A549 (cell line): ENCODE measurements at regions not wholly inside any gene's neighbourhood (a gene's known extent, or its start where the extent isn't known, plus 50 kb on each side); places are given as distances from the start of the nearest gene placed in this dataset.

Experiments used
- ATAC-seq, 2 experiments: fragments of 200-7000 bp in 1 of 2; fragments of >200 bp in 1 of 2; cut with Nextera tagmentation in 1 of 2; cut with Tn5 transposase in 1 of 2; 3 replicates each; pipeline versions ENCODE4 v1.8.0 to v1.9.1; 2018 to 2020; ENCODE audit warnings: mild to moderate bottlenecking in 1 of 2, moderate library complexity in 1 of 2
- CTCF ChIA-PET: fragments of 300-600 bp; sonication (Branson Sonifier 250); formaldehyde crosslinking; extraction: SDS; loops from one replicate; lab custom pipeline; 2021; ENCODE audit warnings: antibody characterized with exemption, inconsistent platforms; lab: Yijun Ruan, JAX
- POLR2A ChIA-PET: fragments of 350-600 bp; formaldehyde crosslinking; extraction: SDS; loops from one replicate; lab custom pipeline; 2021; ENCODE audit warnings: antibody characterized with exemption, inconsistent platforms; lab: Yijun Ruan, JAX
- DNase-seq, 2 experiments: peaks; one replicate each; pipeline versions ENCODE4 v3.0.0 to v3.0.0-alpha.2; 2011 to 2016; ENCODE audit warnings: low read depth in 1 of 2, low spot score in 1 of 2
- FAIRE-seq: peaks from 2 replicates; lab custom pipeline; 2011; peaks lifted over from hg19 to GRCh38; lab: Jason Lieb, UNC
- H3K27ac ChIP-seq, 2 experiments: fragments of >200 bp; sonication (Bioruptor Twin); formaldehyde crosslinking; 3 replicates each; pipeline ENCODE4 v1.5.1; 2016 to 2017
- H3K4me1 ChIP-seq: fragments of >200 bp; sonication (Bioruptor Twin); formaldehyde crosslinking; 3 replicates; pipeline ENCODE4 v1.6.1; 2016
- H3K4me2 ChIP-seq: fragments of >200 bp; sonication (Bioruptor Twin); formaldehyde crosslinking; 3 replicates; pipeline ENCODE4 v1.6.1; 2016
- H3K4me3 ChIP-seq: fragments of >200 bp; sonication (Bioruptor Twin); formaldehyde crosslinking; 3 replicates; pipeline ENCODE4 v1.5.1; 2016
- H3K9me3 ChIP-seq: fragments of >200 bp; sonication (Bioruptor Twin); formaldehyde crosslinking; 3 replicates; pipeline ENCODE4 v1.6.1; 2016
- CBX2 ChIP-seq: fragments of 200-600 bp; sonication (generic); IDR thresholded peaks from 2 replicates; pipeline ENCODE4 v1.6.1; 2016; ENCODE audit warnings: low read depth, mild to moderate bottlenecking, borderline replicate concordance
- CBX8 ChIP-seq: fragments of 200-600 bp; sonication (generic); IDR thresholded peaks from 2 replicates; pipeline ENCODE4 v1.6.1; 2016
- EP300 ChIP-seq, 2 experiments: fragments of >200 bp; sonication (Bioruptor Twin); formaldehyde crosslinking; IDR thresholded peaks; 2 replicates in 1 of 2; 3 replicates in 1 of 2; pipeline ENCODE4 v1.6.1; 2016 to 2017
- FOSL2 ChIP-seq, 2 experiments: fragments of 450-650 bp in 1 of 2; fragments of >200 bp in 1 of 2; sonication (Bioruptor Twin) in 1 of 2; formaldehyde crosslinking; IDR thresholded peaks; 2 replicates each; pipeline versions ENCODE4 v1.5.0 to v1.6.1; 2016 to 2020; ENCODE audit warnings: mild to moderate bottlenecking in 1 of 2, moderate library complexity in 1 of 2
- GATA3 ChIP-seq: IDR thresholded peaks from 2 replicates; pipeline ENCODE4 v1.6.1; 2012; ENCODE audit warnings: borderline replicate concordance
- HDAC2 ChIP-seq: fragments of 200-600 bp; sonication (generic); IDR thresholded peaks from 2 replicates; pipeline ENCODE4 v1.6.1; 2016
- HEYL ChIP-seq: fragments of 250-450 bp; sonication (Bioruptor Pico); IDR thresholded peaks from 2 replicates; pipeline ENCODE4 v1.8.0; 2021; ENCODE audit warnings: mild to moderate bottlenecking, moderate library complexity
- HOXA7 ChIP-seq: fragments of 250-450 bp; sonication (Bioruptor Pico); IDR thresholded peaks from 2 replicates; pipeline ENCODE4 v1.5.0; 2020; ENCODE audit warnings: mild to moderate bottlenecking, moderate library complexity
- HOXB13 ChIP-seq: fragments of 250-450 bp; sonication (Bioruptor Pico); IDR thresholded peaks from 2 replicates; pipeline ENCODE4 v1.5.0; 2020; ENCODE audit warnings: low read depth, mild to moderate bottlenecking, moderate library complexity
- HOXB5 ChIP-seq: fragments of 250-450 bp; sonication (Bioruptor Pico); IDR thresholded peaks from 2 replicates; pipeline ENCODE4 v1.5.0; 2020; ENCODE audit warnings: mild to moderate bottlenecking, moderate library complexity
- JUN ChIP-seq, 2 experiments: fragments of >200 bp; sonication (Bioruptor Twin); formaldehyde crosslinking; IDR thresholded peaks; 2 replicates in 1 of 2; 3 replicates in 1 of 2; pipeline ENCODE4 v1.6.1; 2016 to 2017
- JUNB ChIP-seq: fragments of >200 bp; sonication (Bioruptor Twin); formaldehyde crosslinking; IDR thresholded peaks from 2 replicates; pipeline ENCODE4 v1.6.1; 2016
- KDM5A ChIP-seq: fragments of 200-600 bp; sonication (generic); IDR thresholded peaks from 2 replicates; pipeline ENCODE4 v1.6.1; 2016; ENCODE audit warnings: antibody characterized with exemption, mild to moderate bottlenecking
- MYC ChIP-seq: IDR thresholded peaks from 2 replicates; pipeline ENCODE4 v1.6.1; 2012; ENCODE audit warnings: mild to moderate bottlenecking, inconsistent platforms, low read length, improper control_type of control experiment, borderline replicate concordance
- NFE2L2 ChIP-seq: fragments of 150-350 bp; conservative IDR thresholded peaks from 2 replicates; pipeline ENCODE4 v1.6.1; 2014; ENCODE audit warnings: low read length
- POLR2A ChIP-seq: IDR thresholded peaks from 2 replicates; pipeline ENCODE4 v1.6.1; 2012; ENCODE audit warnings: mild to moderate bottlenecking, low read length
- RARB ChIP-seq: fragments of 250-450 bp; sonication (Bioruptor Pico); IDR thresholded peaks from 2 replicates; pipeline ENCODE4 v1.8.0; 2021; ENCODE audit warnings: mild to moderate bottlenecking, moderate library complexity
- RCOR1 ChIP-seq: fragments of 150-350 bp; IDR thresholded peaks from 2 replicates; pipeline ENCODE4 v1.6.1; 2014; ENCODE audit warnings: antibody characterized with exemption, low read length, low read depth
- SMC3 ChIP-seq: fragments of >200 bp; sonication (Bioruptor Twin); formaldehyde crosslinking; IDR thresholded peaks from 3 replicates; pipeline ENCODE4 v1.6.1; 2018; ENCODE audit warnings: inconsistent platforms
- TP53 ChIP-seq: fragments of 250-450 bp; sonication (Bioruptor Pico); IDR thresholded peaks from 2 replicates; pipeline ENCODE4 v1.5.0; 2021; ENCODE audit warnings: mild to moderate bottlenecking, moderate library complexity
- ZNF302 ChIP-seq: fragments of 250-450 bp; sonication (Bioruptor Pico); IDR thresholded peaks from 2 replicates; pipeline ENCODE4 v1.9.0; 2021; ENCODE audit warnings: inconsistent platforms, mild to moderate bottlenecking, moderate library complexity
- ZSCAN20 ChIP-seq: fragments of 250-450 bp; sonication (Bioruptor Pico); IDR thresholded peaks from 2 replicates; pipeline ENCODE4 v1.8.0; 2022; ENCODE audit warnings: mild to moderate bottlenecking, moderate library complexity
- WGBS: methylation state at CpG from one replicate; pipeline ENCODE4 v1.1.6; 2017; ENCODE audit errors: missing lambda C conversion rate; 5-methylcytosine and 5-hydroxymethylcytosine counted together
- TF ChIP-seq, protein P1 (sequence below): fragments of 450-650 bp; IDR thresholded peaks from 2 replicates; pipeline ENCODE4 v1.6.1; 2014; ENCODE audit warnings: antibody characterized with exemption
- TF ChIP-seq, protein P2 (sequence below): fragments of >200 bp; sonication (Bioruptor Twin); formaldehyde crosslinking; IDR thresholded peaks from 3 replicates; pipeline ENCODE4 v1.5.1; 2016
- TF ChIP-seq, protein P3 (sequence below): IDR thresholded peaks from 2 replicates; pipeline ENCODE4 v1.6.1; 2012
- TF ChIP-seq, protein P4 (sequence below): IDR thresholded peaks from 2 replicates; pipeline ENCODE4 v1.6.1; 2012
- TF ChIP-seq, protein P5 (sequence below): fragments of >200 bp; sonication (Bioruptor Twin); formaldehyde crosslinking; IDR thresholded peaks from 3 replicates; pipeline ENCODE4 v1.6.1; 2016
- TF ChIP-seq, protein P6 (sequence below): IDR thresholded peaks from 2 replicates; pipeline ENCODE4 v1.6.1; 2012; ENCODE audit warnings: low read depth, borderline replicate concordance

DNA sequence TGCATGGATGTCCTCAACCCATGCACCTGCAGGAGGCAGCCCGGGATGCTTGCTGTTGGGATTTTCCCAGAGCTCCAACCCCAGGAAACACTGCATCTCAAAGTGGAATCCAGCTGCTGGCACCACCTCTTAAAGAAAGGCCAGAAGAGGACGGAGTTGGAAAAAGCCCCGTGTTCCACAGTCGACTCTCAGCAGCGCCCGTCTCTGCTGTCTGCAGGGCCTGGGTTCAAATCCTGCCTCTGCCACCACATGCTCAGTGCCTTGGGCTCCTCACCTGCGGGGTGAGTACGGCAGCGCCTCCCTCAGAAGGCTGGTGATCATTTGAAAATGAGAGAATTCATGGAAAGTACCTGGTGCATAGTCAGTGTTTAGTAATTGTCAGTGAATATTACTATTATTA is 65.6 kb upstream of the ZNF716 start:
- H3K4me3 ChIP-seq: no peak overlapping the region
- CTCF ChIA-PET: no interaction called here
- POLR2A ChIA-PET: no interaction called here
- DNase-seq (no peak), FAIRE-seq (no peak), ATAC-seq (no peak)
- H3K9me3 ChIP-seq: peaks cover 2% of the 10 kb centered on the region; the same call in 2 of the 3 replicates
- no peaks in the 10 kb centered on the region for H3K4me1 ChIP-seq
- 28% methylated on average over 9 of the region's 9 CpGs for WGBS
- H3K27ac ChIP-seq: no peak overlapping the region
- no peak overlapping the region for H3K4me2 ChIP-seq
- TF ChIP-seq, protein P1, sequence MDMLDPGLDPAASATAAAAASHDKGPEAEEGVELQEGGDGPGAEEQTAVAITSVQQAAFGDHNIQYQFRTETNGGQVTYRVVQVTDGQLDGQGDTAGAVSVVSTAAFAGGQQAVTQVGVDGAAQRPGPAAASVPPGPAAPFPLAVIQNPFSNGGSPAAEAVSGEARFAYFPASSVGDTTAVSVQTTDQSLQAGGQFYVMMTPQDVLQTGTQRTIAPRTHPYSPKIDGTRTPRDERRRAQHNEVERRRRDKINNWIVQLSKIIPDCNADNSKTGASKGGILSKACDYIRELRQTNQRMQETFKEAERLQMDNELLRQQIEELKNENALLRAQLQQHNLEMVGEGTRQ: no peak
- TF ChIP-seq POLR2A (no peak), HOXB13 (CRISPR knock-in tag) (no peak), RCOR1 (no peak), HOXB5 (CRISPR knock-in tag) (no peak)
- TF ChIP-seq, protein P2, sequence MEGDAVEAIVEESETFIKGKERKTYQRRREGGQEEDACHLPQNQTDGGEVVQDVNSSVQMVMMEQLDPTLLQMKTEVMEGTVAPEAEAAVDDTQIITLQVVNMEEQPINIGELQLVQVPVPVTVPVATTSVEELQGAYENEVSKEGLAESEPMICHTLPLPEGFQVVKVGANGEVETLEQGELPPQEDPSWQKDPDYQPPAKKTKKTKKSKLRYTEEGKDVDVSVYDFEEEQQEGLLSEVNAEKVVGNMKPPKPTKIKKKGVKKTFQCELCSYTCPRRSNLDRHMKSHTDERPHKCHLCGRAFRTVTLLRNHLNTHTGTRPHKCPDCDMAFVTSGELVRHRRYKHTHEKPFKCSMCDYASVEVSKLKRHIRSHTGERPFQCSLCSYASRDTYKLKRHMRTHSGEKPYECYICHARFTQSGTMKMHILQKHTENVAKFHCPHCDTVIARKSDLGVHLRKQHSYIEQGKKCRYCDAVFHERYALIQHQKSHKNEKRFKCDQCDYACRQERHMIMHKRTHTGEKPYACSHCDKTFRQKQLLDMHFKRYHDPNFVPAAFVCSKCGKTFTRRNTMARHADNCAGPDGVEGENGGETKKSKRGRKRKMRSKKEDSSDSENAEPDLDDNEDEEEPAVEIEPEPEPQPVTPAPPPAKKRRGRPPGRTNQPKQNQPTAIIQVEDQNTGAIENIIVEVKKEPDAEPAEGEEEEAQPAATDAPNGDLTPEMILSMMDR: no peak

DNA sequence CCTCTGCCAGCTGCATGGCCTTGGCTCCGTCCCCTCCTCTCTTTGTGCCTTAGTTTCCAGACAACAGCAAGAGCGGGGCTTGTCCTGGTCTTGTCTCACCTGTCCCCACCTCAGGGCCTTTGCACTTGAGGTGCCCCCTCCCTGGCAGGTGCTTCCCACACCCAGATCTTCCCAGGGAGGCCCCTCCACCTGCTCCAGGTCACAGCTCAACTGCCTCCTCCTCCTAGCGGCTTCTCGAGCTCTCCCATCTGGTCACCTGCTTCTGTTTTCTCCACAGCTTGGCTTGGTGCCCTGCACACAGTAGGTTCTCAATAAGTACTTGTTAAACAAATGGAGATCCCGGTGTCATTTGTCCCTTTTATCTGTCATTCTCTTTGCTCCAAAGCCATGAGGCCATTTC is 64.3 kb upstream of the ZNF716 start:
- WGBS: 31% methylated on average over 5 of the region's 5 CpGs
- Histone ChIP-seq H3K4me3 (no peak overlapping the region), H3K4me2 (no peak overlapping the region), H3K27ac (no peak overlapping the region), H3K4me1 (no peaks in the 10 kb centered on the region), H3K9me3 (peaks cover 5% of the 10 kb centered on the region; the same call in 2 of the 3 replicates)
- ATAC-seq: no peak
- ChIA-PET CTCF (no interaction called here), POLR2A (no interaction called here)
- no peak for DNase-seq
- FAIRE-seq: no peak
- TF ChIP-seq MYC: no peak
- no peak for TF ChIP-seq ZSCAN20 (CRISPR knock-in tag)
- TF ChIP-seq RARB (CRISPR knock-in tag): no peak
- TF ChIP-seq JUN (IDR thresholded peaks at IDR 0.05): no peak
- no peak for TF ChIP-seq TP53 (CRISPR knock-in tag)
- TF ChIP-seq HEYL (CRISPR knock-in tag): no peak
- TF ChIP-seq JUNB: no peak
- no peak for TF ChIP-seq HOXA7
- TF ChIP-seq CBX2: no peak
- no peak for TF ChIP-seq FOSL2 (IDR thresholded peaks at IDR 0.05)
- TF ChIP-seq FOSL2 (CRISPR knock-in tag; IDR thresholded peaks at IDR 0.05): no peak
- no peak for TF ChIP-seq NFE2L2
- no peak for TF ChIP-seq HDAC2
- TF ChIP-seq, protein P3, sequence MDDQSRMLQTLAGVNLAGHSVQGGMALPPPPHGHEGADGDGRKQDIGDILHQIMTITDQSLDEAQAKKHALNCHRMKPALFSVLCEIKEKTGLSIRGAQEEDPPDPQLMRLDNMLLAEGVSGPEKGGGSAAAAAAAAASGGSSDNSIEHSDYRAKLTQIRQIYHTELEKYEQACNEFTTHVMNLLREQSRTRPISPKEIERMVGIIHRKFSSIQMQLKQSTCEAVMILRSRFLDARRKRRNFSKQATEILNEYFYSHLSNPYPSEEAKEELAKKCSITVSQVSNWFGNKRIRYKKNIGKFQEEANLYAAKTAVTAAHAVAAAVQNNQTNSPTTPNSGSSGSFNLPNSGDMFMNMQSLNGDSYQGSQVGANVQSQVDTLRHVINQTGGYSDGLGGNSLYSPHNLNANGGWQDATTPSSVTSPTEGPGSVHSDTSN: no peak
- TF ChIP-seq, protein P4, sequence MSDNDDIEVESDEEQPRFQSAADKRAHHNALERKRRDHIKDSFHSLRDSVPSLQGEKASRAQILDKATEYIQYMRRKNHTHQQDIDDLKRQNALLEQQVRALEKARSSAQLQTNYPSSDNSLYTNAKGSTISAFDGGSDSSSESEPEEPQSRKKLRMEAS: no peak

DNA sequence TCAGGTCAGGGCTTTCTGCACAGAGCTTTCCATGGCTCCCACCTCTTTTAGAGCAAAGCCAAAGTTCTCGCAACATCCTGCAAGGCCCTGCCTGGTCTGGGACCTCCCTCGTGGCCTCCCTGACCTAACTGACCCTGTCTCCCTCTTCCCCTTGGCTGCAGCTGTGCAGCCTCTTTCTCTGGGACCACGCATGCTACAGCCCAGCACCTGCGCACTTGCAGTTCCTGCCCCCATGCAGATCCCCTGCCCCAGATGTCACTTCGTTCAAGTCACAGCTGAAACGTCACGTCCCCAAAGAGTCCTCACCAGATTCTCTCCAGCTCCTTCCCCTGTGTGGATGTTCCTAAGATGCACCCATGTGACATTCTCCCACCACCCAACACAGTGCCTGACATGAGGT is 61.2 kb upstream of the ZNF716 start:
- H3K27ac ChIP-seq: no peak overlapping the region
- ATAC-seq (no peak), FAIRE-seq (no peak), DNase-seq (no peak)
- 24% methylated on average over 7 of the region's 7 CpGs for WGBS
- ChIA-PET POLR2A (no interaction called here), CTCF (no interaction called here)
- H3K4me1 ChIP-seq: no peaks in the 10 kb centered on the region
- H3K9me3 ChIP-seq: peaks cover 11% of the 10 kb centered on the region; the same call in 2 of the 3 replicates
- no peak for TF ChIP-seq EP300 (IDR thresholded peaks at IDR 0.05)
- TF ChIP-seq, protein P5, sequence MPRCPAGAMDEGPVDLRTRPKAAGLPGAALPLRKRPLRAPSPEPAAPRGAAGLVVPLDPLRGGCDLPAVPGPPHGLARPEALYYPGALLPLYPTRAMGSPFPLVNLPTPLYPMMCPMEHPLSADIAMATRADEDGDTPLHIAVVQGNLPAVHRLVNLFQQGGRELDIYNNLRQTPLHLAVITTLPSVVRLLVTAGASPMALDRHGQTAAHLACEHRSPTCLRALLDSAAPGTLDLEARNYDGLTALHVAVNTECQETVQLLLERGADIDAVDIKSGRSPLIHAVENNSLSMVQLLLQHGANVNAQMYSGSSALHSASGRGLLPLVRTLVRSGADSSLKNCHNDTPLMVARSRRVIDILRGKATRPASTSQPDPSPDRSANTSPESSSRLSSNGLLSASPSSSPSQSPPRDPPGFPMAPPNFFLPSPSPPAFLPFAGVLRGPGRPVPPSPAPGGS: no peak
- TF ChIP-seq TP53 (CRISPR knock-in tag): no peak
- TF ChIP-seq, protein P6, sequence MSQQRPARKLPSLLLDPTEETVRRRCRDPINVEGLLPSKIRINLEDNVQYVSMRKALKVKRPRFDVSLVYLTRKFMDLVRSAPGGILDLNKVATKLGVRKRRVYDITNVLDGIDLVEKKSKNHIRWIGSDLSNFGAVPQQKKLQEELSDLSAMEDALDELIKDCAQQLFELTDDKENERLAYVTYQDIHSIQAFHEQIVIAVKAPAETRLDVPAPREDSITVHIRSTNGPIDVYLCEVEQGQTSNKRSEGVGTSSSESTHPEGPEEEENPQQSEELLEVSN: no peak
- TF ChIP-seq SMC3: no peak
- TF ChIP-seq CBX8: no peak
- TF ChIP-seq ZSCAN20 (CRISPR knock-in tag): no peak
- no peak for TF ChIP-seq ZNF302 (CRISPR knock-in tag)
- no peak for TF ChIP-seq JUN (IDR thresholded peaks at IDR 0.05)
- no peak for TF ChIP-seq HOXA7
- no peak for TF ChIP-seq GATA3
- TF ChIP-seq KDM5A: no peak
- H3K4me2 ChIP-seq: no peak overlapping the region
- H3K4me3 ChIP-seq: no peak overlapping the region
